HG03066 (cell line): ENCODE measurements at regions not wholly inside any gene's neighbourhood (a gene's known extent, or its start where the extent isn't known, plus 50 kb on each side); places are given as distances from the start of the nearest gene placed in this dataset.

Experiments
- ATAC-seq: cut with Tn5 transposase; IDR thresholded peaks from one replicate; pipeline ENCODE4 v1.9.1; 2021; ENCODE audit warnings: low read depth; ENCODE audit not compliant: unreplicated experiment

DNA sequence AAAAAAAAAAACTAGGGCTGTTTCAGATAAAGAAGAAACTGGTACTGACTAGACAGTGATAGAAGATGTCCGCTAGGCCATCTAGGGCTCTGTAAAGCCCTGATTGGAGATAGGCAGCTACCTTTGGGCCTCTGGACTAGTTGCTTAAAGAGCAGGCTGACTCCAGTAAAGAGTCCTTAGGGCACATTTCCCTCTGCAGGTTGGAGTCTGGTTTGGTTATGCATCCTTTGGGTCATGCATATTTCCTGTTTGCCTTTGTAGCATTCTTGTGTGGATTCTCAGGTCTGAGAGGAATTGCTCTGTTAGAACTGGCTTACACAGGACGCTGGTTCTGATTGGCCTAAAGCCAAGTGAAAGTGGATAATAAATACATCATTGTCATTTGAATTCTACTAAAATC is 165.5 kb upstream of the LRRN1 start:
- ATAC-seq: no peak

GRCh38 chr3:3632449-3632848 is 166.8 kb upstream of the LRRN1 start:
- ATAC-seq: no peak

GRCh38 chr3:3631114-3631513 is 168.1 kb upstream of the LRRN1 start:
- no peak for ATAC-seq

- no peak for ATAC-seq
Measured at GRCh38 chr3:3629911-3630310, 169.3 kb upstream of the LRRN1 start.

DNA sequence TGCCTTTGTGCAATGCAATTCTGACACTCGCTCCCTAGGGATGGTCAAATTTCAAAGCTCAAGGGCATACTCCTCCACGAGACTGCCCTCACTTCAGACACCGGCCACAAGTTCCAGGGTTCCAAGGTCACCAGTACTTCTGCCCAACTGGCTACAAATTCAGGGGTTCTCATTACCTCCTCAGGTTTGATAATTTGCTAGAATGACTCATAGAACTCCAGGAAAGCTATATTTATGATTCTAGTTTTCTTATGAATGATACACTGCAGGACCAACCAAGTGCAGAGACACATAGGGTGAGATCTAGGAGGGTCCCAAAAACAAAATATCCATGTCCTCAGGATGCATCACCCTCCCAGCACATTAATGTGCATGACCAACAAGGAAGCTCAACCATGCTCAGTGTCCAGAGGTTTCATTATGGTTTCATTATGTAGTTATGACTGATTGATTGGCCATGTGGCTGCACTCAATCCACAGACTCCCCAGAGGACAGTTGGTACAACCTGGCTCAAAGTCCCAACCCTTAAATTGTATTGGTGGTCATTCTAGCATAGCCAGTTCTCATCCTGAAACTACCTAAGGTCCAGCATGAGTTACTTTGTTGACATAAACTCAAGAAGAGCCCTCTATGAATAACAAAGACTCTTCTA is 170.4 kb upstream of the LRRN1 start:
- peak; percentile 67 for ATAC-seq

DNA sequence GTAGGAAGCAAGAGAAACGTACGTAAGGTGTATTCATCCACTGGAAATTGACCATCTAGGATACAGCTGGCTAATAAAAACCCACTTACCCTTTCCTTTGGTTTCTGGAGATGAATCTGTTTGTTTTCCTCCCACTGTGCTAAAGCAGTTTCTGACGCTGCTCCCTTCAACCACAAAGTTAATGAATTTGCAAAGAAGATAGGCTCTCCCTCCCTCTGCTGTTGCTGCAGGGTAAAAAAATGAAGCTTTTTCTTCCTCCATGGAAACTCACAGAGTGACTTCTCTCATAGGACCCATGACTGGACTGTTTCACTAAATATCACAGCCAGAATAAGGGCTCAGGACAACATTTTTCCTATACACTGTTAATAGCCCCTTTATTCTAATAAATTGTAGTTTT is 172.1 kb upstream of the LRRN1 start:
- no peak for ATAC-seq

- no peak for ATAC-seq
Measured at GRCh38 chr3:3625544-3626271, 173.5 kb upstream of the LRRN1 start.

GRCh38 chr3:3619815-3620214 is 179.4 kb upstream of the LRRN1 start:
- ATAC-seq: no peak

GRCh38 chr3:3618623-3619022 is 180.6 kb upstream of the LRRN1 start:
- ATAC-seq: no peak

- no peak for ATAC-seq
Measured at GRCh38 chr3:3615533-3615932, 183.7 kb upstream of the LRRN1 start.

GRCh38 chr3:3610581-3611298 is 188.5 kb upstream of the LRRN1 start:
- ATAC-seq: no peak

DNA sequence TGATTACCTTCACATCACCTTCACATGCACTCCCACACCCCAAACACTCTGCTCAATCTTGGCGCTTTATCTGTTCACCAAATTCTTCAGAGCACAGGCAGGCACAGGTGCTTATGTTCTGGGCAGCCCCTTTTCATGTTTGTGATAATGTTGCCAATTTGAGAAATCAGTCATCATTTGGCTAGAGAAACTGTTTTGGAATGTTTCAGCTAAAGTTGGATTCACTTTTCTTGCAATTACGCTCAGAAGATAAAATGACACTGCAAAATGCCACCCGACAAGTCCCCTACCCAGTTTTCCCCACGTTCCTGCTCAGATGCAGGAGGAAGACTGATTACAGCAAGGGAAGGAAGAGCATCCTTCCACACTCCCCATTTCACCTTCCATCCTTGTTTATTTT is 192.9 kb upstream of the LRRN1 start:
- ATAC-seq: no peak

- no peak for ATAC-seq
Measured at GRCh38 chr3:3605226-3605625, 194.0 kb upstream of the LRRN1 start.

DNA sequence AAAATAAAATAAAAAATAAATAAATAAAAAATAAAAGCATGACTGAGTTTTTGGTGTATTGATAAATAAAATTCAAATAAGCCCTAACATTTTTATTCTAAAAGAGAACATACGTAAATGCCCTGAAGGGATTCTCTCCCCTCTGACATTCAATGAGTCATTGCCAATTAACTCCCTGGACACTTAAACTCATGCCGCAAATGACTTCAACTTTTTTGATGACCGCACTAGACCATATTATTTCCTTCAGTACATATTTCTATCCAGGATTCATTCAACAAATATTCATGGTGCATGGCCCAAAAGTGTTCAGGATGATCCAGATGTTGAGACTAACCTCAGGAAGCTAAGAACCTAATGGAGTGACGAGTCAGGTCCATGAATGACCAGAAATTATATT is 195.9 kb upstream of the LRRN1 start:
- no peak for ATAC-seq

DNA sequence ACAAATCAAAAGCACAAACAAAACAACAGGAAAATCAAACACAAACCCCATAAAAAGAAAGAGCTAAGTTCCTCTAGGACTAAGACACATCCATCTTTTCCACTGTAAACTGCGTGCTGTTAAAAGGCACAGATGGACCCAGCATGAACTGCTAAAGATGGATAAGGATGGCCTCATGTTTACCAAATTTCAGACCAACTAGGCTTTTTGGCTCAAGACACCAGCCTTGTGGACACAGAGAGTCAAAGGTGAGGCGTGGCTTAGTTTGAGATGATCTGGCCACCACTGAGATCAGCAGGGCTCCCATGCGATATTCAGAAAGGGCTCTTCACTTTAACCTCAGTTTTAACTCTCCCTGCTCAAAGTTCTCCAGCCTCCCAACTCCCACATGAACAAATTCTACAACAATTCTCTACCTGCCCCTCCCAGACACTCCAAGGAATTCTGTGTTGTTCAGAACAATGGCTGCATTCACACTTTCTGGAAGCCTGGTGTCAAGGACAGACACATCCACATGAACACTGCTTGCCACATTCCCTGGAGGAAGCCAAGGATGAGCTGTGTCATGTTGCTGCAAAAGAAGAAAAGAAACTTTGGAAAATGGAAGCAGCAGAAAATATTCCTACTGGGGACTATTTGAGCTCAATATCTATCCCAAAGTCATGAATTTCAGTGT is 198.4 kb upstream of the LRRN1 start:
- no peak for ATAC-seq

- no peak for ATAC-seq
Measured at GRCh38 chr3:3599016-3599415, 200.2 kb upstream of the LRRN1 start.

- no peak for ATAC-seq
Measured at GRCh38 chr3:3594986-3595385, 204.2 kb upstream of the LRRN1 start.

DNA sequence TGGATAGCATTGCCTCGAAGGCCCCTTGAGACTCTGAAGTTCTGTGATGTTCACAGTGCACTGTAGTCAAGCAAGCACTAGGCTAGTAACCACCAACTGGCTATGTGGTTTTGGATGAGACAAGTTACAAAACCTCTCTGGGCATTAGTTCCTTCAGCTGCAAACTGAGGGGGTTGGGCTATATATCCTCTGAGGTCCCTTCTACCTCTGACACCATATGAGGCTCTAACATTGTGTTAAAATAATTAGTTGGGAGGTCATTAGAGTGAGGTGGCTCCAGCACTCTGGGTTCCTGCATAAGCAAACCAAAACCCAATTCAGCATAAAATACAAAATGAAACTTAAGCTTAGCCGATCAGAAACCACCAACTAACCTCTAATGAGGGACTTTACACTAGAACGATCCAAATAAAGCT is 209.5 kb upstream of the LRRN1 start:
- ATAC-seq: peak; percentile 60

- no peak for ATAC-seq
Measured at GRCh38 chr3:3587647-3587972, 211.6 kb upstream of the LRRN1 start.

- ATAC-seq: no peak
Measured at GRCh38 chr3:3586843-3587646, 212.2 kb upstream of the LRRN1 start.

DNA sequence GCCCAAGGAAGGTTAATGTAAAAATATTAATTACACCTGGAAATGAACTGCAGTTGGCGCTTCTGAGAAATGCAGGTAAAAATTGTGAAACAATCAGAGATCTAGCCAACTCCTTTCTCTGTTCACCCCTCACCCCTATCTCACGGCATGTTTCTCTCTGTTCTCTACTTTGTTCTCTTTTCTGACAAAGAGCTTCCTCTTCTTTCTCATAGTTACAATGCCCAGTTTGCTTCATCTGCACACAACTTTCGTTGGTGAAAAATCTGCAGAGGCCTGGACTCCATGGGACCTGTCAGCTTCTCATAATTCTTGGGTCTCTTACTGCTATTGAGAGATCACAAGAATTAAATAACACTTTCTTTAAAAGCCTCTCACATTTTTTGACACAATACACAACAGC is 212.9 kb upstream of the LRRN1 start:
- ATAC-seq: no peak
